ENCODE measurements at regions not wholly inside any gene's neighbourhood (a gene's known extent, or its start where the extent isn't known, plus 50 kb on each side); places are given as distances from the start of the nearest gene placed in this dataset.

DNA sequence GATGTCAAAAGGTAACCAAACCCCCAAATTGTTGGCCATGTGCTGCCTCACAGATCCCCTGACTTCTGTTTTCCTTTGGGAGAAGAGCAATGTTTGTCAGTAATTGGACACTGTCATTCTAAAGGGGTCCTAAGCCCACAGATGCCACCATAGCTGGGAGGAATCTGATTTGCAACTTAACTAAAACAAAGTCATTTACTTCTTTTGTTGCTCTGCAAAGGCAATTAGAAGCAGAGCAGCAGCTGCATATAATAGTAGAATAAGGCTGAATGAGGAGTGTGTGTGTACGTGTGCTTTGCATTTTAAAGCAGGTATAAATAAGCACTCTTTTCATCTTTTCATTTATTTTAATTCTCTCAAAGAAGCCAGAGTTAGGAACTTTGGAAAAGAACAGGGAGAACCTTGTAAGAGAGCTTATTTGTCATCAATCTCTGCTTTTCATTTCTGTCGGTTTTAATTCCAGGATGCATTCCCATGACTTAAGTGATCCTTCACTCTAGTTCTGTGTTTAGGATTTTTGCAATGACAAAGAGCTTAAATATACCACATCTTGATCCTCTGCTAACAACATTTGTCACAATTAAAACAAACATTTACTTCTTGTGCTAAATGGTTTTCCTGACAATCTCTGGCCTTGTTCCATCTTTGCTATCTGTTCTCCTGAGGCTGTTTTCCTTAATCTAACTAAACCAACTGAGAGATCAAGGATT, 530.2 kb upstream of the CBLB start:
- POLR2A ChIA-PET: no interaction called here

DNA sequence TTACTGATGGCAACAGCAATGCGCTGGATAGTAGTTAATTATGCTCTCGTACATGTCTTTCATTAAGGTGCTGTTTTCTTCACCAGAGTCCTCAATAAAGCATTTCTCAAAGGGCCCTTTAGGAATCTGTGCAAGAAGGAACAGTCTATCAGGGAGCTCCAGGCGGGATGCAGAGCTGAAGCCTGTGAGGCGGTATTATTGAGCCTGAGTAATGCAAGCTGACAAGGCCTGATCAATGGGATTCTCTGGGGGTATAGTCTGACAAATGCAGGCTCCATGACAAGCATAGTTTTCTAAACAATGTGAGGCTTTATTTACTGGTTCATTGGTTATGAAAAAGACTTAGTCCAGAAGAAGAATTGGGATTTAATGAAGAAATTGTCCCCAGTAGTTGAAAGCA, 530.9 kb upstream of the CBLB start:
- CTCF ChIA-PET: no interaction called here
- ATAC-seq (ENCODE audit: low read depth): no peak
- H3K27me3 Mint-ChIP-seq: no peaks in the 10 kb centered on the region

More for the DNA sequence above, 530.2 kb upstream of the CBLB start:
- Mint-ChIP-seq H3K27me3 (no peaks in the 10 kb centered on the region), H3K36me3 (ENCODE audit: low read depth) (no peaks in the 10 kb centered on the region), H3K4me3 (no peak overlapping the region), H3K4me1 (peaks cover 5% of the 10 kb centered on the region), H3K27ac (no peak overlapping the region), H3K9me3 (no peaks in the 10 kb centered on the region)
- CTCF ChIA-PET: no interaction called here
- no peak for ATAC-seq (ENCODE audit: low read depth)
- TF ChIP-seq, protein P1, sequence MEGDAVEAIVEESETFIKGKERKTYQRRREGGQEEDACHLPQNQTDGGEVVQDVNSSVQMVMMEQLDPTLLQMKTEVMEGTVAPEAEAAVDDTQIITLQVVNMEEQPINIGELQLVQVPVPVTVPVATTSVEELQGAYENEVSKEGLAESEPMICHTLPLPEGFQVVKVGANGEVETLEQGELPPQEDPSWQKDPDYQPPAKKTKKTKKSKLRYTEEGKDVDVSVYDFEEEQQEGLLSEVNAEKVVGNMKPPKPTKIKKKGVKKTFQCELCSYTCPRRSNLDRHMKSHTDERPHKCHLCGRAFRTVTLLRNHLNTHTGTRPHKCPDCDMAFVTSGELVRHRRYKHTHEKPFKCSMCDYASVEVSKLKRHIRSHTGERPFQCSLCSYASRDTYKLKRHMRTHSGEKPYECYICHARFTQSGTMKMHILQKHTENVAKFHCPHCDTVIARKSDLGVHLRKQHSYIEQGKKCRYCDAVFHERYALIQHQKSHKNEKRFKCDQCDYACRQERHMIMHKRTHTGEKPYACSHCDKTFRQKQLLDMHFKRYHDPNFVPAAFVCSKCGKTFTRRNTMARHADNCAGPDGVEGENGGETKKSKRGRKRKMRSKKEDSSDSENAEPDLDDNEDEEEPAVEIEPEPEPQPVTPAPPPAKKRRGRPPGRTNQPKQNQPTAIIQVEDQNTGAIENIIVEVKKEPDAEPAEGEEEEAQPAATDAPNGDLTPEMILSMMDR (IDR thresholded peaks at IDR 0.05): no peak
- no peak for DNase-seq
- intact Hi-C loops (cut with micrococcal nuclease): no loop called here

DNA sequence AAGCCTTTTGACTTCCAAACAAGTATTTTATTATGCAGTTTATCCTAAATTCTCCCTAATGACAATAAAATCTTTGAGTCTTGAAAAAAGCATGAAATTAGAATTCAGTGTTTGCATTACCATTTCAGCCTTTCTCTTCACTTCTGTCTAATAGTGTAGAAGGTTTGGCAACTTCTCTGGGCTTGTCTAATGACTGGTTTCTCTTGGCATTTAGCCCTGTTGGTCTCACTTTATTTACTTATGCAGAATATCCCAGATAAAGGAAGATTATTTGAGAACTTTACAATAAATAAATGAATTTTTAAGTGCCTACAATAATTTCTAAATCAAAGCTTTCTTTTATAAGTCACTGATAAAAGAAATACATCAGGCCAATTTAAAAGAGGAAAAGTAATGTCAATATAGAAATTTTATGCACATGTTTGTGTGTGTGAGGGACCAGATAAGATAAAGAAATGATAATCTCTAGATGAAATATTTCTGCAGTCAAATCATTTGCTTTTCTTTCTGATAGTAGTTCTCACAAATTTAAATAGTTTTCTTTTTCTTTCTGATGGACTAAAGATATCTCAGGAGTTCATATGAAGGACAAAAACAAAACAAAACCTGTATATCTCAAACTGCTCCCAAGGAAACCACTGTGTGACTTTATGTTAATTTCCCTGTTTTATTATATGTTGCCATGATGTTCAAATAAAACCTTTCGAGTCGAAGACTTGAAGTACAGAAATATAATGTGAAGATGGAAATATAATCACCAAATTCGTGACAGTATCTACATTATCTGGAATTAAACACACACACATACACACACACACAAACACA, 533.1 kb upstream of the CBLB start:
- Mint-ChIP-seq H3K27me3 (no peaks in the 10 kb centered on the region), H3K4me1 (peaks cover 10% of the 10 kb centered on the region), H3K9me3 (no peaks in the 10 kb centered on the region), H3K36me3 (ENCODE audit: low read depth) (no peaks in the 10 kb centered on the region), H3K4me3 (no peak overlapping the region), H3K27ac (no peak overlapping the region)
- DNase-seq (no peak), ATAC-seq (ENCODE audit: low read depth) (no peak)
- intact Hi-C loops (cut with micrococcal nuclease): no loop called here
- TF ChIP-seq, protein P1 (IDR thresholded peaks at IDR 0.05): no peak
- ChIA-PET CTCF (no interaction called here), POLR2A (no interaction called here)

More for the DNA sequence above, 530.9 kb upstream of the CBLB start:
- intact Hi-C loops (cut with micrococcal nuclease): no loop called here
- Mint-ChIP-seq H3K27ac (no peak overlapping the region), H3K9me3 (no peaks in the 10 kb centered on the region), H3K4me3 (no peak overlapping the region), H3K36me3 (ENCODE audit: low read depth) (no peaks in the 10 kb centered on the region), H3K4me1 (peaks cover 10% of the 10 kb centered on the region)
- DNase-seq: no peak
- POLR2A ChIA-PET: no interaction called here
- TF ChIP-seq, protein P1 (IDR thresholded peaks at IDR 0.05): no peak

DNA sequence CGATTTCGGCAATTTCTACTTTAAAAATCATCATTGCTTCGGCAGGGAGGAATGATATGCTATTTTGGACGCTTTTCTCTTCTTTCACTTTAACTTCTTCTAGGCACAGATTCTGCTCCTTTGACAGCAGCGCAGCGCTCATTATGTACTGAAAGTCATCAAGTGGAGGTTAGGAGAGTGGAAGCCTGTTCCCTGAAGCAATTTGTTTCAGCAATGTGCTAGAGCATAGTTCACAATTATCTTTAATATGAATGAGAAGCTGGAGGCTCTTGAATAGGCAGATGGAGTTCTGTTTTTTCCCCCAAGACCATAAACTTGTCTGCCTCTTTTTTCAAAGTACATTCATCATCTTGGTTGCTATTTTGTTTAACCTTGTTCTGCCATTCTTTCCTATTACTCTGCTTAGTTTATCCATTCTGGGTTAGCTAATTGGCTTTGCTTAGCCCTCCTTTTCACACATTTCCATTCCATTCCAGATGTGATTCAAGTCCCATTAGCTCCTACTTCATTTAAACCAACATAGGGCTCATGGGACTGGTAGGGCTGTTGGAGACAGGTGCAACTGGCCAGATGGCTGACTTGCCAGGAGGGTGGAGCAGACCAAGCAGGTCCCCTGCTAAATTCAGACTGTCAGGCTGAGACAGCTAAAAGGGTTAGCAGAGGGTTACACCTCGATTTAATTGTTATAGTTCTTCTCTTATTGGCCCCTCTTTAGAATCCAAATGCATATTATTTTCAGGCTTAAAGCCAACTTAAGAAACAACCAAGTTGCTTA, 534.7 kb upstream of the CBLB start:
- H3K9me3 Mint-ChIP-seq: no peaks in the 10 kb centered on the region
- no peak overlapping the region for H3K27ac Mint-ChIP-seq
- H3K36me3 Mint-ChIP-seq (ENCODE audit: low read depth): no peaks in the 10 kb centered on the region
- no peak overlapping the region for H3K4me3 Mint-ChIP-seq
- ATAC-seq (ENCODE audit: low read depth) (no peak), DNase-seq (no peak)
- H3K4me1 Mint-ChIP-seq: peaks cover 10% of the 10 kb centered on the region
- no peaks in the 10 kb centered on the region for H3K27me3 Mint-ChIP-seq
- intact Hi-C loops (cut with micrococcal nuclease): no loop called here
- TF ChIP-seq, protein P1 (IDR thresholded peaks at IDR 0.05): no peak
- CTCF ChIA-PET: no interaction called here
- POLR2A ChIA-PET: no interaction called here

DNA sequence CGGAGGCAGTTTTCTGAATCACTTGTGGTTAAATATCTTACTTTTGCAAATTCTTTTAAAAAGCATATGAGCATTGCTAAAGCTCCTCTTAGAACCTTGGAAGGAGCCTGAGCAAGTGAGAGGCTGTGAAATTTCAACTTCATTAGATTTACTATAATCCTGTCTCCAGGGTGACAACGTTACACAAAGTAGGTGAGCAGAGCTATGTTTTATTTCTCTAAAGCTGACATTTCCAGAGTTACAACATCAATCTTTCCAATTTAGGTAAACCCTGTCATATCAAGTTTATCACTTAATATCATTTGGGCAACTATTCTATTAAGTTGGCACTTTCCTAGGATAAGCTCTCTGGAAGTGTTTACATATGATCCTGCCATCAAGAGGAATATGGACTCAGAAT, 544.9 kb upstream of the CBLB start:
- no peaks in the 10 kb centered on the region for H3K4me1 Mint-ChIP-seq
- no peaks in the 10 kb centered on the region for H3K27me3 Mint-ChIP-seq
- intact Hi-C loops (cut with micrococcal nuclease): no loop called here
- peaks cover 4% of the 10 kb centered on the region for H3K9me3 Mint-ChIP-seq
- no peak overlapping the region for H3K27ac Mint-ChIP-seq
- ATAC-seq (ENCODE audit: low read depth) (no peak), DNase-seq (no peak)
- TF ChIP-seq, protein P1 (IDR thresholded peaks at IDR 0.05): no peak
- no peak overlapping the region for H3K4me3 Mint-ChIP-seq
- no peaks in the 10 kb centered on the region for H3K36me3 Mint-ChIP-seq (ENCODE audit: low read depth)
- ChIA-PET POLR2A (no interaction called here), CTCF (no interaction called here)

Measured in activated B cell treated with CpG ODN at 0.5 μM for 24 hours (primary cell).